ENCODE measurements at regions not wholly inside any gene's neighbourhood (a gene's known extent, or its start where the extent isn't known, plus 50 kb on each side); places are given as distances from the start of the nearest gene placed in this dataset.

GRCh38 chr4:114378305-114378903, 220.2 kb upstream of the UGT8 start:
- H3K36me3 ChIP-seq, result no peaks in the 10 kb centered on the region
- H3K4me3 ChIP-seq, result no peak overlapping the region
- H3K27me3 ChIP-seq, result no peaks in the 10 kb centered on the region
- H3K27ac ChIP-seq, result no peak overlapping the region
- peak; percentile 49 for TF ChIP-seq CTCF (IDR thresholded peaks at IDR 0.05; ENCODE audit: low read depth, low read length)
- no peaks in the 10 kb centered on the region for H3K9me3 ChIP-seq (ENCODE audit: low read depth)
- H3K4me1 ChIP-seq (ENCODE audit: low read depth), result peaks cover 12% of the 10 kb centered on the region
- peak in 1 of 2 donors; percentile 51 for DNase-seq (ENCODE audit: low read depth in 1 of 2, low spot score in 1 of 2)

- Histone ChIP-seq H3K4me3 (no peak overlapping the region), H3K36me3 (no peaks in the 10 kb centered on the region), H3K4me1 (ENCODE audit: low read depth) (peaks cover 12% of the 10 kb centered on the region), H3K27ac (no peak overlapping the region), H3K9me3 (ENCODE audit: low read depth) (no peaks in the 10 kb centered on the region), H3K27me3 (no peaks in the 10 kb centered on the region)
- TF ChIP-seq CTCF (IDR thresholded peaks at IDR 0.05; ENCODE audit: low read depth, low read length), result no peak
- no peak for DNase-seq (ENCODE audit: low read depth in 1 of 2, low spot score in 1 of 2)
These were observed 215.5 kb upstream of the UGT8 start for GRCh38 chr4:114383067-114383466.

GRCh38 chr4:114383721-114384120, 214.9 kb upstream of the UGT8 start:
- DNase-seq (ENCODE audit: low read depth in 1 of 2, low spot score in 1 of 2), result peak in 1 of 2 donors; percentile 66
- no peaks in the 10 kb centered on the region for H3K27me3 ChIP-seq

GRCh38 chr4:114384629-114385028, 214.0 kb upstream of the UGT8 start:
- no peaks in the 10 kb centered on the region for H3K27me3 ChIP-seq
- peak; percentile 49 to 68 for DNase-seq (ENCODE audit: low read depth in 1 of 2, low spot score in 1 of 2)
- H3K36me3 ChIP-seq, result no peaks in the 10 kb centered on the region
- TF ChIP-seq CTCF (IDR thresholded peaks at IDR 0.05; ENCODE audit: low read depth, low read length), result peak; percentile 53
- H3K4me1 ChIP-seq (ENCODE audit: low read depth), result peaks cover 12% of the 10 kb centered on the region
- no peak overlapping the region for H3K27ac ChIP-seq
- H3K9me3 ChIP-seq (ENCODE audit: low read depth), result no peaks in the 10 kb centered on the region
- H3K4me3 ChIP-seq, result no peak overlapping the region

More at GRCh38 chr4:114383721-114384120, 214.9 kb upstream of the UGT8 start:
- Histone ChIP-seq H3K27ac (no peak overlapping the region), H3K4me1 (ENCODE audit: low read depth) (peaks cover 12% of the 10 kb centered on the region), H3K36me3 (no peaks in the 10 kb centered on the region), H3K4me3 (no peak overlapping the region), H3K9me3 (ENCODE audit: low read depth) (no peaks in the 10 kb centered on the region)
- TF ChIP-seq CTCF (IDR thresholded peaks at IDR 0.05; ENCODE audit: low read depth, low read length), result no peak

GRCh38 chr4:114385195-114385985, 213.2 kb upstream of the UGT8 start:
- TF ChIP-seq CTCF (IDR thresholded peaks at IDR 0.05; ENCODE audit: low read depth, low read length), result no peak
- peaks cover 12% of the 10 kb centered on the region for H3K4me1 ChIP-seq (ENCODE audit: low read depth)

More at GRCh38 chr4:114385195-114385985, 213.2 kb upstream of the UGT8 start:
- Histone ChIP-seq H3K4me3 (no peak overlapping the region), H3K36me3 (no peaks in the 10 kb centered on the region), H3K27me3 (no peaks in the 10 kb centered on the region), H3K9me3 (ENCODE audit: low read depth) (no peaks in the 10 kb centered on the region), H3K27ac (no peak overlapping the region)
- DNase-seq (ENCODE audit: low read depth in 1 of 2, low spot score in 1 of 2), result no peak

Data from cardiac muscle cell (in vitro differentiated cells and primary cell).